T-helper 1 cell treated with Interleukin-12 subunit alpha and Interleukin-12 subunit beta and Interleukin-4 antibody, amounts not matched to agents 30 μg/mL and 1 μg/mL, for 36 hours (primary cell): ENCODE measurements at regions not wholly inside any gene's neighbourhood (a gene's known extent, or its start where the extent isn't known, plus 50 kb on each side); places are given as distances from the start of the nearest gene placed in this dataset.
A peak's percentile ranks its signal among the peaks of the same experiment; 100 is the strongest.
"Not testable (repeated sequence)": the region's sequence is repeated elsewhere in the genome, so short reads cannot be mapped to it uniquely, and the experiment has no call there.

Experiments used
- H3K27ac Mint-ChIP-seq: one replicate; pipeline ENCODE4 v1.8.0; 2021; ENCODE audit warnings: mild to moderate bottlenecking, mixed read lengths
- H3K27me3 Mint-ChIP-seq: one replicate; pipeline ENCODE4 v1.8.0; 2021; ENCODE audit warnings: low read depth, mixed read lengths
- H3K36me3 Mint-ChIP-seq: one replicate; pipeline ENCODE4 v1.8.0; 2021; ENCODE audit warnings: low read depth, mixed read lengths
- H3K4me1 Mint-ChIP-seq: one replicate; pipeline ENCODE4 v1.8.0; 2021; ENCODE audit warnings: low read depth, mixed read lengths
- H3K4me3 Mint-ChIP-seq: one replicate; pipeline ENCODE4 v1.8.0; 2021; ENCODE audit warnings: mild to moderate bottlenecking, moderate library complexity, mixed read lengths
- H3K9me3 Mint-ChIP-seq: one replicate; pipeline ENCODE4 v1.8.0; 2021; ENCODE audit warnings: mixed read lengths

DNA sequence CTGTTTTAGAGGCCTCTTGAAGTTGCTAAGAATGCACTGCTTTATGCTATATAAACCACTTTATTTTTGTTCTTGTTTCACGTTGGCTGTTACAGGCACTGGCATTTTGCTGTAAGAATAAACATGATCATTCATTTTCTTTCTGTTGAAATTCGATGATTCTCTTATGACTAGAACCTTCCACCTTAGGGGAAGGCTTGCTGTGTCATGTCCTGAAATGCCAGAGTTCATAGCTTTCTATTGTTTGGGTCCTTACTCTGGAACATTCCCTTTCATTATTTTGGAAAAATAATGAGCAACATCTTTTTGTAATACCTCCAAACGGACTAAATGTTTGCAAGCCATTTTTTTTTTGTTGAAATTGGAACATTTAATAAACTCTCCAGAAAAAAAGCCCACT is 495.1 kb upstream of the POT1 start:
- peaks cover 26% of the 10 kb centered on the region for H3K9me3 Mint-ChIP-seq
- H3K4me3 Mint-ChIP-seq, result no peak overlapping the region
- H3K27me3 Mint-ChIP-seq, result no peaks in the 10 kb centered on the region
- H3K36me3 Mint-ChIP-seq, result peaks cover 18% of the 10 kb centered on the region
- H3K27ac Mint-ChIP-seq, result no peak overlapping the region
- peaks cover 31% of the 10 kb centered on the region for H3K4me1 Mint-ChIP-seq

DNA sequence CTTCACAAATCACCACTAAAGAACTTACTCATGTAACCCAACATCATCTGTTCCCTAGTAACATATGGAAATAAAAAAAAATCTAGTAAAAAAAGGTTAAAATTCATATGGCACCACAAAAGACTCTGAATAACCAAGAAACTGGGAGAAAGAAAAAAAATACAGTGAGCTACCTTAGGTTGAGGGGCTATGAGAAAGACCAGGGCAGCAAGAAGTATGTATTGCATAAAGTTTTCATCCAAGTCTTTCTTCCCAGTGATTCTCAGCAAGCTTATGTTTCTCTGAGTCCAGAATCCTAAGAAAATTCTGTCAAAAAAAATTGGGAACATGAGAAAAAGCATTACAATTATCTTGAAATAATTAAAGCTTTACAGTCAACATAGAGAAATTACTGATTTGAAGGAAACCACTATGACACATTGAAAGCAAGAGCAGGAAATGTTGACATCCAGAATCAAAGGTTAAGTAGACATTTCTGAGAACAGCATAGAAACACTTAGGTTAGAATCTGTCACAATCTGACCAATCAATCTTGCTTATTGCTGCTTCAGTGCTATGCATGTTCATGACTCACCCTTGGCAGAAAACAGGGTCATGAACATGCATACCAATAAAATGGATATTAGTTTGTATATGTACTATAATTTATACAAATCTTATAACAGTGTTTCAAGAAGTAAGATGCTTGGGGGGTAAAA is 494.0 kb upstream of the POT1 start:
- H3K4me3 Mint-ChIP-seq, result no peak overlapping the region
- no peaks in the 10 kb centered on the region for H3K27me3 Mint-ChIP-seq
- peaks cover 31% of the 10 kb centered on the region for H3K9me3 Mint-ChIP-seq
- peaks cover 31% of the 10 kb centered on the region for H3K4me1 Mint-ChIP-seq
- peaks cover 21% of the 10 kb centered on the region for H3K36me3 Mint-ChIP-seq
- H3K27ac Mint-ChIP-seq, result peak overlapping the region; percentile 28

DNA sequence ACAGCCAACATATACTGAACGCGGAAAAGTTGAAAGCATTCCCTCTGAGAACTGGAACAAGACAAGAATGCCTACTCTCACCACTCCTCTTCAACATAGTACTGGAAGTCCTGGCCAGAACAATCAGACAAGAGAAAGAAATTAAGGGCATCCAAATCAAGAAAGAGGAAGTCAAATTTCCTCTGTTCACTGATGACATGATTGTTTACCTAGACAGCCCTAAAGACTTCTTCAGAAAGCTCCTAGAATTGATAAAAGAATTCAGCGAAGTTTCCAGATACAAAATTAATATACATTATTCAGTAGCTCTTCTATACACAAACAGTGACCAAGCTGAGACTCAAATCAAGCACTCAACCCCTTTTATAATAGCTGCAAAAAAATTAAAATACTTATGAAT is 491.8 kb upstream of the POT1 start:
- not testable (repeated sequence) for H3K27me3 Mint-ChIP-seq, H3K4me3 Mint-ChIP-seq, H3K27ac Mint-ChIP-seq
- Mint-ChIP-seq H3K36me3 (peaks cover 20% of the 10 kb centered on the region), H3K9me3 (peaks cover 39% of the 10 kb centered on the region), H3K4me1 (peaks cover 31% of the 10 kb centered on the region)

DNA sequence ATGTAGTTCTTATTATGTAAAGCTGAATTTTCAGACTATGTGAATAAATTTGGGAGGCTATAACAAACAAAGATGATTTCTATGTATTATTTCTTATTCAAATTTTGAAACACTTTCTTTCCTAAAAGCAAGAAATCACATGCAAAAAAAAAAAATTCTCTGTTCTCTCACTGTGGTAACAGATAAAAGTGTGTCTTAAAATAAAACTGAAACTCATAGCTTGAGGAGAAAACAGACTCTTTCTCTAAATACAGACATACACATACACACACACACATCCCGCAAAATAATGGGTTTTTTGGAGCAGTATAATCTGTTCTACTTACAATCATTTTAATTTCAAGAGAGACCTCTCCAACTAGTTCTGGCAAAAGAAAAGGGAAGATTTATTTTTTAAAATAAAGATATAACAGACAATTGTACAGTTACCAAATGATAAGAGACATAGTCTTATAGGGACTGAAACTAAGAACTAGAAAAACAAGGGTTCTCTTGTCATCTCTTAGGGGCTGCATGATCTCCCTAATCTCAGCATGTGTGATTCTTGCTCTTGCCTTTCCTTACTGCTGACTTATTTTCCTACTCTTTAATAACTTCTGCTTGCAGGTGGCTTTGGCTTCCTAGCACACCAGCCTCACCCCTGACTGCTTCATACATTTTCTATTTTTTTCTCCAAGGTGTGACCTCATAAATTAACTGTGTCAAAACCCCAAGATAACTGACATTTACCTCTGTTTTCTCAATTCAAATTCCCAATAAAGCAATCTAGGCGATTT is 483.5 kb upstream of the POT1 start:
- H3K4me1 Mint-ChIP-seq, result peaks cover 11% of the 10 kb centered on the region
- H3K4me3 Mint-ChIP-seq, result peak overlapping the region; percentile 4
- H3K27me3 Mint-ChIP-seq, result no peaks in the 10 kb centered on the region
- H3K36me3 Mint-ChIP-seq, result no peaks in the 10 kb centered on the region
- H3K27ac Mint-ChIP-seq, result peak overlapping the region; percentile 86
- peaks cover 6% of the 10 kb centered on the region for H3K9me3 Mint-ChIP-seq

DNA sequence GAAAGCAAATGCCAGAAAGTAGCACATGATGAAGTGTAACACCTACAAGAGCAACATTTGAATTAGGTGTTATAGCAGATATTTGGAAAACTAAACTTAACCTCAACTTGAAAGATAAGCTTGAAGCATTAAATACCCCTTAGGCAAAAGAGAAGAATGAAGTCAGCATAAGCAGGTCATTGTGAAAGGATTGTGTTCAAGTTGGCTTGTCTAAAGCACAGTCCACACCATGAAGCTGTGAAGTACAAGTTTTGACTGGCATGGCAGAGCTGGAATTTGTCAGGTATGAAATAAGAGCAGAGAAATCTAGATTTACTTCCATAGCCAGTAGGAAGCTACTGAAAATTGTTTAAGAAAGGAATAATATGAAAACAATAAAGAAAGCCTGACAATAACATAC is 480.3 kb upstream of the POT1 start:
- Mint-ChIP-seq H3K4me1 (peaks cover 11% of the 10 kb centered on the region), H3K36me3 (no peaks in the 10 kb centered on the region), H3K27ac (no peak overlapping the region), H3K4me3 (no peak overlapping the region), H3K27me3 (peaks cover 4% of the 10 kb centered on the region), H3K9me3 (no peaks in the 10 kb centered on the region)

DNA sequence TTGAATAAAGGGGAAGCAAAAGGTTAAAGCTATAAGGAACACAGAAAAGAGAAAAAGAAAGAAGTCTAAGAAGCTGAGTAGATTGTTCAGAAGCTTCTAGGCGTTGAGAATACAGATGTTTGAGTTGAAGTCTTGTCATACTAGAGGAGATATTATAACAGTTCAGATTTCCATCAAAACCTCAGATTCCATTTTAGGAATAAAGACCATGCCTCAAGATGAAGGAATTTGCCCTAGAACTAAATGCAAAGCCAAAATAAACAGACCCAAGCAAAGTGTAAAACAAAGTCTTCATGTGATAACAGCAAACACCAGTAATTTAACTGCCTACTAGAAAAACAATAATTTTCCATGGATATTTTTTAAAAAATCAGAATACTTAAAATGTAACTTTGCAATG is 476.5 kb upstream of the POT1 start:
- Mint-ChIP-seq H3K27me3 (peaks cover 4% of the 10 kb centered on the region), H3K4me1 (no peaks in the 10 kb centered on the region), H3K9me3 (no peaks in the 10 kb centered on the region), H3K27ac (no peak overlapping the region), H3K36me3 (no peaks in the 10 kb centered on the region), H3K4me3 (no peak overlapping the region)

DNA sequence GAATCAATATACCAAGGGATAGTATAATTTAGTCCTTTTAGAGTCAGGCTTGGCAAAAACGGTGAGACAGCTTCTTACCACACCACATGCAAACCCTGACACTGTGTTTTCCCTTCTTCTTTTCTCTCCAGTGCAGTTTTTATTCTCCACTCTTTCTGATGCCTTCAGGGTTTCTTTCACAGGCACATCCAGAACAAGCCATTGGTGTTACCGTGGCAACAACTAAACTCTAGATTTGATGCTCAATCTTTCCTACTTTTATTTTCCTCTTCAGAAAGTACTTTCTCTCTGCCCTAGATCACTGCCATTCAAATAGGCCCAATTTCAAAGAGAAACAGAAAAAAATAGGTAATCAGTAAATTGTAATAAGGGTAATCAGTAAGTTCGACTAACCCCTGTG is 469.8 kb upstream of the POT1 start:
- no peak overlapping the region for H3K4me3 Mint-ChIP-seq
- no peaks in the 10 kb centered on the region for H3K27me3 Mint-ChIP-seq
- H3K27ac Mint-ChIP-seq, result no peak overlapping the region
- no peaks in the 10 kb centered on the region for H3K36me3 Mint-ChIP-seq
- H3K4me1 Mint-ChIP-seq, result no peaks in the 10 kb centered on the region
- H3K9me3 Mint-ChIP-seq, result peaks cover 8% of the 10 kb centered on the region

DNA sequence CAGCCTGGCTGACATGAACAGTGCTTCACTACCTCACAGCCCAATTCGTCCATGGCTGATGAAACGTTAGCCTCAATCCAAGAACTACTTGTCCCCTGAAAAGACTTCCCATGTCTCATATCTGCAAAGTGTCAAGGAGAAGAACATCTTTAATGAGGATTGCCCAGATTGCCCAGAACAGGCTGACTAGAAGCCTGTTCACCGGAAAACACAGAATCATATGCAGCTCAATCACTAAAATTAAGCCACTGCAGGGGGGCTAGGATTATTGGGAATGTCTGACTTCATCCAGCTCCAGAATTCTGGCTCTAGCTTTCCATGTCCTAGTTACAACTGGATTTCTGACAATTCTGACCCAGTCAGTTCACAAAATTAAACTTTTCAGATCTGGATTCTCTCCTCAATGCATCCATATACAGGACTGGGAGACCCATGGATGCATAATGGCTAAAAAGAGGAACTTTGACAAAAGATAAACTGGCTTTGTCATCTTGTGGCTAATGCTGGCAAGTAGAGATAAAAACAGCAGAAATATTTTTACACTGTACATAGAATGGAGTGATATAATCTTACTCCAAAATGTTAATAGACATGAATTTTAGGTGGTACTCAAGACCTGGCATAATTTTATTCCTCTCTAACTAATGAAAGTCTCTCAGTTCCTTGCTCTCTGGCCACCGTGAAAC is 467.0 kb upstream of the POT1 start:
- Mint-ChIP-seq H3K4me3 (no peak overlapping the region), H3K27ac (no peak overlapping the region), H3K27me3 (no peaks in the 10 kb centered on the region), H3K9me3 (peaks cover 8% of the 10 kb centered on the region), H3K4me1 (no peaks in the 10 kb centered on the region), H3K36me3 (no peaks in the 10 kb centered on the region)

DNA sequence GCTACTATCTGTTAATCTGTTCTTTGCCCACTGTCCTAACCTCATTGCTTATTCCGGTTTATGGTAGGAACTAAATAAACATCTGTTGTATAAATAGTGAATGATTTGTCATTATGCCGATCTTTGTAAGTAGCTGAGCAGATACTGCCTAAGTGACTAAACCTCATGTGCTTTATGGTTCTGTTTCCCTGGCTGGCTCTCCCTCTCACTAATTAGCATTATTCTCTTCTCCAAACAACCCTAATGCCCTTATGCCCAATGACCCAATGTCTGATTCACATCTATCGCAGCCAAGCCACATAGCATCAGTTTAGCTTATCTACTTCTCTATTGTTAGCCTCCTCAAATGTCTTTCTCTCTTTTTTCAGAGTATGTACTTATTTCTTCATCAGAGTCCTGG is 462.3 kb upstream of the POT1 start:
- Mint-ChIP-seq H3K27me3 (no peaks in the 10 kb centered on the region), H3K9me3 (peaks cover 3% of the 10 kb centered on the region), H3K27ac (no peak overlapping the region), H3K4me1 (no peaks in the 10 kb centered on the region), H3K4me3 (no peak overlapping the region), H3K36me3 (no peaks in the 10 kb centered on the region)

DNA sequence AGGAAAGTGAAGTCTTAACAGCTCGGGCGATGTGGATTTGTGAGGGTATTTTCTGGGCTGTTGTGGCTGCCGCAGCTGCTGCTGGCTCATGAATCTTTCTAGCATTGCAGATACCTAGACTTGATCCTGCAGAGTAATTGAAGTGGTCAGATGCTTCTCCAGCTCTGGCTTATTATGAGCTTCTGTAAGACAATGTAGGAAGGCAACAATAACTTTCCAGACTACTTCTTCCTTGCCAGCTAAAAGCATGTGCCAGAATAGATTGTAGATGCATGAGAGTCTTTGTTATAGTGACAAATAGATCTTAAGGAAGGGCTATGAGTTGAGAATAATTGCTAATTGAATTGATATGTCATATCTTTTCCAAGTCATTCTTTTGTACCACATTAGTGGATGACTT is 461.4 kb upstream of the POT1 start:
- Mint-ChIP-seq H3K9me3 (peaks cover 3% of the 10 kb centered on the region), H3K27me3 (no peaks in the 10 kb centered on the region), H3K36me3 (no peaks in the 10 kb centered on the region), H3K4me3 (no peak overlapping the region), H3K4me1 (no peaks in the 10 kb centered on the region), H3K27ac (no peak overlapping the region)

DNA sequence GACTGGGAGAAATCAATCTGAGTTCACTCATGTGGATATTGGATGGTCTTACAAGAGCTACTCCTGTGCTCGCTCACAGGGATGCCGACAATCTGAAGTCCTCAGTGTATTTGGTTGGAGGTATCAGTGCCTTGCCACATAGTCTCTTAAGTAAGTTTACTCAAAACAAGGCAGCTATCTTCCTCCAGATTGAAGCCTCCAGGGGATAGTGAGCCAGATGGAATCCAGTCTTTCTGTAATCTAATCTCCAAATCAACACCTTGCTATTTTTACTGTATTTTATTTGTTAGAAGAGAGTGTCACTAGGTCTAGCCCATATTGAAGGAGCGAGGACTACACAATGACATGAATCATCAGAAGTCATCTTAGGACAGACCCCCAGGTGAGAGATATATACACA is 456.6 kb upstream of the POT1 start:
- Mint-ChIP-seq H3K27me3 (no peaks in the 10 kb centered on the region), H3K27ac (no peak overlapping the region), H3K4me3 (no peak overlapping the region), H3K9me3 (peaks cover 9% of the 10 kb centered on the region), H3K36me3 (no peaks in the 10 kb centered on the region), H3K4me1 (no peaks in the 10 kb centered on the region)

DNA sequence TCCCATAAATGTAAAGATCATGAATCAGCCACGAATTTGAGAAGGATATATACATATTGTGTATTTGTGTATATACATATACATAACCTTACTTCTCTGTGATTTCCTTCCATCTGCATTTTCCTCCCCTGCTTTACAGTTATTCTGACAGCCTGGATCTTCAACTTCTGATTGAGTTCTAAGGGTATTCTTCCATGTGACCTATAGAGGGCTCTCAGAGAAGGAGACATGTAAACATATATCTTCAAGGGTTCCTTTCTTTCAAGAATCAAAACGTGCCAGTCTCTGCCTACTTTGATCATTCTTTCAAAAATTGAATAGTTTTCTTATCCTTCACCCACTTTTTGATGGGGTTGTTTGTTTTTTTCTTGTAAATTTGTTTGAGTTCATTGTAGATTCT is 453.7 kb upstream of the POT1 start:
- no peaks in the 10 kb centered on the region for H3K4me1 Mint-ChIP-seq
- H3K36me3 Mint-ChIP-seq, result no peaks in the 10 kb centered on the region

DNA sequence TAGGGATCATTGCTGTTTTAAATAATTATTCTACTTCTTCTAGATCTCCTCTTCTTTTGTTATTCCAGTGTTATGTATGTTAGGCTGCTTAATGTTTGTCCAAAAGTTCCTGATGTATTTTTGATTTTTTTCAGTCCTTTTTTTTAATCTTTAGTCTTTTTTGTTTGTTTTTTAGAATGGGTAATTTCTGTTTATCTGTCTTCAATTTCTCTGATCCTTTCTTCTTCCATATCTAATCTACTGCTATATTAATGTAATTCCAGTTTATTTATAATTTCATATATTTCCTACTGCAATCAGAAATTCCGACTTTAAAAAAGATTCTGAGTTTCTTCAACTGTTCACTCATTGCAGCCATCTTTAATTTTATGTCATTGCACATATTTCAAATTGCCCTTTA is 452.8 kb upstream of the POT1 start:
- H3K4me1 Mint-ChIP-seq, result no peaks in the 10 kb centered on the region
- H3K9me3 Mint-ChIP-seq, result peaks cover 6% of the 10 kb centered on the region

More for the DNA sequence above, 453.7 kb upstream of the POT1 start:
- no peak overlapping the region for H3K27ac Mint-ChIP-seq
- no peak overlapping the region for H3K4me3 Mint-ChIP-seq
- H3K27me3 Mint-ChIP-seq, result no peaks in the 10 kb centered on the region
- peaks cover 6% of the 10 kb centered on the region for H3K9me3 Mint-ChIP-seq

DNA sequence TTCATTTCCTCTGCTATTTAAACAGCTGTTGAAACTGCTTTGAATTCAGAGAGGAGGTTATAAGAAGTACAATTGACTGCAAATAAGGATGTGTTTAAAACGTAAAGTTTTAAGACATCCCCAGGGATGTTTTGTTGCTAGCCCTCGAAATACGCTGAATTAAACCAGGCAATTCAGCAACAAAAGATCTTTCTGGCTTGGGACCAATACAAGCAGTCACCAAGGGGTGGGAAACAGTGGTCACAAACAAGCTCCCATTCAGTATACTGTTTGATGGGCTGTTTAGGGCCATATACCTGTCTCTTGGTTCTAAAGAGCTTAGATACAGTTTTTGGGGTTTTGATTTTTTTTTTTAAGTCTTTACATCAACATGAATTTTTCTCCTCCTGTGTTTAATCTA is 446.3 kb upstream of the POT1 start:
- H3K27ac Mint-ChIP-seq, result no peak overlapping the region
- no peak overlapping the region for H3K4me3 Mint-ChIP-seq
- H3K36me3 Mint-ChIP-seq, result no peaks in the 10 kb centered on the region
- H3K4me1 Mint-ChIP-seq, result no peaks in the 10 kb centered on the region
- H3K27me3 Mint-ChIP-seq, result no peaks in the 10 kb centered on the region
- no peaks in the 10 kb centered on the region for H3K9me3 Mint-ChIP-seq

More for the DNA sequence above, 452.8 kb upstream of the POT1 start:
- Mint-ChIP-seq H3K27me3 (no peaks in the 10 kb centered on the region), H3K4me3 (no peak overlapping the region), H3K27ac (no peak overlapping the region), H3K36me3 (no peaks in the 10 kb centered on the region)

DNA sequence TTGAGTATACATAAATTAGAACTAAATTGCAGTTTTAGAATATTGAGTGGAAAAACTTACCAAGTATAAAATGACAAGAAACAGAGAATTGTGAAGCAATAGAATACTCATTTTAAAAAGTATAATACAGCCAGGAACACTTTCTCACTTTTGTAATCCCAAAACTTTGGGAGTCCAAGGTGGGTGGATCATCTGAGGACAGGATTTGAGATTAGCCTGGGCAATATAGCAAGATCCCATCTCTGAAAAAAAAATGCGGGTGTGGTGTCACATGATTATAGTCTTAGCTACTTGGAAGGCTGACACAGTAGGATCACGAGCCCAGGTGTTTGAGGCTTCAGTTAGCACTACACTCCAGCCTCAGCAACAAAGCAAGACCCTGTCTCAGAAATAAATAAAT is 440.9 kb upstream of the POT1 start:
- H3K36me3 Mint-ChIP-seq, result no peaks in the 10 kb centered on the region
- no peaks in the 10 kb centered on the region for H3K27me3 Mint-ChIP-seq
- no peaks in the 10 kb centered on the region for H3K4me1 Mint-ChIP-seq
- no peak overlapping the region for H3K4me3 Mint-ChIP-seq
- peaks cover 3% of the 10 kb centered on the region for H3K9me3 Mint-ChIP-seq
- H3K27ac Mint-ChIP-seq, result no peak overlapping the region
